ENCODE measurements at regions not wholly inside any gene's neighbourhood (a gene's known extent, or its start where the extent isn't known, plus 50 kb on each side); places are given as distances from the start of the nearest gene placed in this dataset.

DNA sequence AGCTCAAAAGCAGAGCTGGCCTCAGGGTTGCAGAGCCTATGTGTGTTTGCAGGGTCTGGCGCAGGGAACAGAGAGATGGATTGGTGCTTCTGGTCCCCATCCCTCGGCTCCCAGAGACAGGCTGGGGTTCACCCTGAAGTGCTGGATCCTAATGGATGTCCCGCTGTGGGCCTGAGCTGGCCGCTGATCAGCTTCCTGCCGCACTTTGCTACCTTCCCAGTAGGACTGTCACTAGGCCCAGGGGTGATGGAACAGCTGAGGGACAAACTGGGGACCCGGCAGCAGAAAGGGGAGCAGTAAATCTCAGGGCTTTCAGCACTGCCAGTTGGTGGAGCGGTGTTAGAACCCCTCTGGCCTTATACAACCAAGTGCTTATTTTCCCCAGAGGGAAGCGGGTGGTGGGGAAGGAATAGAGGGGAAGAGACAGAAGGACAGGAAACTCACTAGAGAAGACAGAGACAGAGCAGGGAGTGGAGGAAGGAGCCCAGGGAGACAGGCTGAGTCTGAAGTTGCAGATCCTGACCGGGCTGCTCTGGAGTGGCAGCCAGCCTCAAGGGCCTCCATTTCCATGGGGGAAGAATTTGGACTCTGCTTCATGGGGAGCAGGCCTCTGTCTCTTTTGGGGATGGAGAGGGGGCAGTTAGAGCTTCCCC, 78.6 kb downstream of the MRM1 start:
- H3K27me3 ChIP-seq (ENCODE audit: control insufficient read depth, insufficient read depth, low read length), result peaks cover 11% of the 10 kb centered on the region
- no peak overlapping the region for H3K4me3 ChIP-seq (ENCODE audit: low read depth, low read length)
- TF ChIP-seq, protein P1, sequence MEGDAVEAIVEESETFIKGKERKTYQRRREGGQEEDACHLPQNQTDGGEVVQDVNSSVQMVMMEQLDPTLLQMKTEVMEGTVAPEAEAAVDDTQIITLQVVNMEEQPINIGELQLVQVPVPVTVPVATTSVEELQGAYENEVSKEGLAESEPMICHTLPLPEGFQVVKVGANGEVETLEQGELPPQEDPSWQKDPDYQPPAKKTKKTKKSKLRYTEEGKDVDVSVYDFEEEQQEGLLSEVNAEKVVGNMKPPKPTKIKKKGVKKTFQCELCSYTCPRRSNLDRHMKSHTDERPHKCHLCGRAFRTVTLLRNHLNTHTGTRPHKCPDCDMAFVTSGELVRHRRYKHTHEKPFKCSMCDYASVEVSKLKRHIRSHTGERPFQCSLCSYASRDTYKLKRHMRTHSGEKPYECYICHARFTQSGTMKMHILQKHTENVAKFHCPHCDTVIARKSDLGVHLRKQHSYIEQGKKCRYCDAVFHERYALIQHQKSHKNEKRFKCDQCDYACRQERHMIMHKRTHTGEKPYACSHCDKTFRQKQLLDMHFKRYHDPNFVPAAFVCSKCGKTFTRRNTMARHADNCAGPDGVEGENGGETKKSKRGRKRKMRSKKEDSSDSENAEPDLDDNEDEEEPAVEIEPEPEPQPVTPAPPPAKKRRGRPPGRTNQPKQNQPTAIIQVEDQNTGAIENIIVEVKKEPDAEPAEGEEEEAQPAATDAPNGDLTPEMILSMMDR (IDR thresholded peaks at IDR 0.05; ENCODE audit: insufficient read depth, low read length, severe bottlenecking), result no peak
- no peak for FAIRE-seq
- H3K36me3 ChIP-seq (ENCODE audit: control insufficient read depth, insufficient read depth, low read length), result no peaks in the 10 kb centered on the region
- DNase-seq (ENCODE audit: low read depth), result no peak

DNA sequence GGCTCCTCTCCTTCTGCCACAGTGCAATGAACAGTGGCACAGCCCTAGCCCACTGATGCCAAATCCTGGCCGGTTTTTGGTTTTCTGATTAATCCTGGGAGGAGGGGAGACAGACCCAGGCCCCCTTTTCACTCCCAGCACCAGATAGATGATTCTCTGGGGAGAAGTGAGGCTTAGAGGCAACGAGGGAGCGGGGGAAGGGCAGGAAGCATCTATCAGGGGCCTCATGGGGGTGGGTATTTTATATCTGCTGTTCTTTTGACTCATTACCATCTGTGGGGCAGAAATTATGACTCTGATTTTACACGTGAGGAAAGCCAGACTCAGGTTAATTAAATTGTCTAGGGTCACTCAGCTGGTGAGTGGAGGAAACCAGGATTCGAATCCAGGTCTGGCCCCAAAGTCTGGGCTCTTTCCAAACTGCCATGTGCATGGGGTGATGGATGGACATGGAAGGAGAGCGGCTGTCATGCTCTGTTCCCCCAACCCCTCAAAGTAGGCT, 79.4 kb downstream of the MRM1 start:
- Histone ChIP-seq H3K36me3 (ENCODE audit: control insufficient read depth, insufficient read depth, low read length) (no peaks in the 10 kb centered on the region), H3K4me3 (ENCODE audit: low read depth, low read length) (no peak overlapping the region), H3K27me3 (ENCODE audit: control insufficient read depth, insufficient read depth, low read length) (peaks cover 14% of the 10 kb centered on the region)
- TF ChIP-seq, protein P1 (IDR thresholded peaks at IDR 0.05; ENCODE audit: insufficient read depth, low read length, severe bottlenecking), result no peak
- DNase-seq (ENCODE audit: low read depth), result no peak
- no peak for FAIRE-seq

DNA sequence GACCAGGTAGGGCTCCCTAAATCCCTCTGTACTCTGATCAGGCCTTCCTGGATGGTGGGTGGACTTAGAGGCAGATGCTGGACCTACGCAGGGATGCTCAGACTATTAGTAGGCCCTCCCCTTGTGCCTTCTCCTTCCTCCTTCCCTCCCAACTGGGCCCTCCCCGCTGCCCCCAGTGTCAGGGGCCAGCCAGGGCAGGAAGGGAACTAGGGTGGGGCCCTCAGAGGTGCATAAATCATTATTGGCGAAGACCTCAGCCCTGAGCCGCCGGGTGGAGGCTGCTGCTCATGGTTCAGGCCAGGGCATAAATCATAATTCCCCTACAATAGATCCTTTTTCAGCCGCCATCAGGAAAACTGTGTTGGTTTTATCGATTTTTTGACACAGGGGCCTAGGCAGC, 81.4 kb downstream of the MRM1 start:
- H3K4me3 ChIP-seq (ENCODE audit: low read depth, low read length), result no peak overlapping the region
- DNase-seq (ENCODE audit: low read depth), result no peak
- no peaks in the 10 kb centered on the region for H3K36me3 ChIP-seq (ENCODE audit: control insufficient read depth, insufficient read depth, low read length)
- peaks cover 10% of the 10 kb centered on the region for H3K27me3 ChIP-seq (ENCODE audit: control insufficient read depth, insufficient read depth, low read length)
- TF ChIP-seq, protein P1 (IDR thresholded peaks at IDR 0.05; ENCODE audit: insufficient read depth, low read length, severe bottlenecking), result no peak
- no peak for FAIRE-seq

DNA sequence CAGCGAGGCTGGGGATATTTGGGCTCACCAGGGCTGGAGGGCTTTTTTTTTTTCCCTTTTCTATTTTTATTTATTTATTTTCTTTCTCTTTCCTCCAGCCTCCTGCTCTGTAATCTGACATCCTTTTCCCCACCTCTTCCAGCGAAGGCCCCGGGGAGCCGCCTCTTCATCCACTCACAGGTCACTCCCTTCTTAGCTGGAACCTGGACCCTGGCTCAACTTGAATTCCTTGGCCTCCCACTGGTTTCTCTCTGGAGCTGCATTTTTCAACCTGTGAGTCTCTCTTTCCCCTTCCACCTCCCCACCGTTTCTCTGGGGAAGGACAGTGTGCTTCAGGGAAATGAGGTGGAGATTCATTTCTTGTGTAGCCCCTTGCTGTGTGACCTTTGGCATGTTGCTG, 82.0 kb downstream of the MRM1 start:
- Histone ChIP-seq H3K27me3 (ENCODE audit: control insufficient read depth, insufficient read depth, low read length) (peaks cover 10% of the 10 kb centered on the region), H3K36me3 (ENCODE audit: control insufficient read depth, insufficient read depth, low read length) (no peaks in the 10 kb centered on the region), H3K4me3 (ENCODE audit: low read depth, low read length) (no peak overlapping the region)
- TF ChIP-seq, protein P1 (IDR thresholded peaks at IDR 0.05; ENCODE audit: insufficient read depth, low read length, severe bottlenecking), result no peak
- no peak for FAIRE-seq
- DNase-seq (ENCODE audit: low read depth), result no peak

DNA sequence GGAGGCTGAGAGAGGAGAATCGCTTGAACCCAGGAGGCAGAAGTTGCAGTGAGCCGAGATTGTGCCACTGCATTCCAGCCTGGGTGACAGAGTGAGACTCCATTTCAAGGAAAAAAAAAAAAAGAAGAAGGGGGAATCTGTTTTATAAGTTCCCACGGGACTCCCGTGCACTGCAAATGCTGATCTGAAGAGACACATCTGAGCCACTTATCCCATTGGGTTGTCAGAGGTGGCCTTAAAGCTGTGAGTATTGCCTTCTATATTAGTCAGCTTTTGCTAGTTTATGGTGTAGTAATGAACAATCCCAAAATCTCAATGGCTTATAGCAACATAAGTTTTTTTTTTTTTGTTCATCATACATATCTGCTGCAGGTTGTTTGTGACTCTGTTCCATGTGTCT, 82.8 kb downstream of the MRM1 start:
- Histone ChIP-seq H3K4me3 (ENCODE audit: low read depth, low read length) (no peak overlapping the region), H3K36me3 (ENCODE audit: control insufficient read depth, insufficient read depth, low read length) (no peaks in the 10 kb centered on the region), H3K27me3 (ENCODE audit: control insufficient read depth, insufficient read depth, low read length) (peaks cover 10% of the 10 kb centered on the region)
- no peak for DNase-seq (ENCODE audit: low read depth)
- TF ChIP-seq, protein P1 (IDR thresholded peaks at IDR 0.05; ENCODE audit: insufficient read depth, low read length, severe bottlenecking), result no peak
- no peak for FAIRE-seq

Data from bronchial epithelial cell (primary cell).